Muscle of leg (tissue), 3 donors: ENCODE measurements at regions not wholly inside any gene's neighbourhood (a gene's known extent, or its start where the extent isn't known, plus 50 kb on each side); places are given as distances from the start of the nearest gene placed in this dataset.

ENCODE experiments used
- DNase-seq: peaks from one replicate; pipeline ENCODE4 v3.0.0; 2013
- H3K27ac ChIP-seq: one replicate; pipeline ENCODE4 v1.5.1; 2013; ENCODE audit warnings: mild to moderate bottlenecking, low read length, control low read depth
- H3K27me3 ChIP-seq: one replicate; pipeline ENCODE4 v1.6.1; 2013; ENCODE audit warnings: low read length; ENCODE audit not compliant: control insufficient read depth, insufficient read depth
- H3K36me3 ChIP-seq: one replicate; pipeline ENCODE4 v1.6.1; 2013; ENCODE audit warnings: low read length; ENCODE audit not compliant: control insufficient read depth, insufficient read depth
- H3K4me1 ChIP-seq: one replicate; pipeline ENCODE4 v1.6.1; 2013; ENCODE audit warnings: low read length; ENCODE audit not compliant: control insufficient read depth, insufficient read depth
- H3K4me3 ChIP-seq: one replicate; pipeline ENCODE4 v1.5.1; 2013; ENCODE audit warnings: low read length, control low read depth
- H3K9me3 ChIP-seq: replicated peaks from 2 replicates; pipeline ENCODE4 v1.6.1; 2013; ENCODE audit warnings: low read depth, low read length; ENCODE audit not compliant: control insufficient read depth
- WGBS: methylation state at CpG from one replicate; pipeline ENCODE4 v1.1.5; 2013; ENCODE audit warnings: missing lambda C conversion rate; ENCODE audit not compliant: insufficient coverage; 5-methylcytosine and 5-hydroxymethylcytosine counted together

GRCh38 chr2:36027616-36028015 lies 328.0 kb upstream of the CRIM1 start:
- Histone ChIP-seq H3K27me3 (no peaks in the 10 kb centered on the region), H3K27ac (no peak overlapping the region), H3K4me1 (no peaks in the 10 kb centered on the region), H3K36me3 (no peaks in the 10 kb centered on the region), H3K9me3 (no peaks in the 10 kb centered on the region), H3K4me3 (no peak overlapping the region)
- no peak for DNase-seq
- 40% methylated on average over 1 of the region's 2 CpGs for WGBS

DNA sequence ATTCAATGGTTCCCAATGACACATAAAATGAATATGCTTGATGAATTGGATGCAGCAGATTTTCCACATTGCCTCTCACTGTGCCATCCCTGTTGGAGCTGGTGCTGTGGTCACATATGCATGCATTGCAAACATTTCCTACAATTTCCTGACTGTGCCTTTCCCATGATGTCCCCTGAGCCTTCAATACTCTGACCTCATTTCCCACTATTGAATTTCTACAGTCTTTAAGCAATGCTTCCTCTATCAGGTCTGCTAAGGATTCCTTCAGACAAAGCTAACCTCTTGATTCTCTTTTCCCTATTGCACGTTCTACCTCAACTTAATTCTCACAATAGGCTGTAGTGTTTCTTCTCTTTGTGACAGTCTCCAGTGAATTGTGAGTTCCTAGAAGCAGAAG lies 342.5 kb upstream of the CRIM1 start:
- Histone ChIP-seq H3K27ac (peak overlapping the region; percentile 62), H3K27me3 (no peaks in the 10 kb centered on the region), H3K4me1 (no peaks in the 10 kb centered on the region), H3K9me3 (no peaks in the 10 kb centered on the region), H3K4me3 (no peak overlapping the region), H3K36me3 (no peaks in the 10 kb centered on the region)
- no CpG with 5 or more reads among the region's 1 CpG for WGBS
- peak; percentile 30 for DNase-seq

GRCh38 chr2:36006444-36006843 lies 349.1 kb upstream of the CRIM1 start:
- no peak for DNase-seq
- H3K4me1 ChIP-seq: no peaks in the 10 kb centered on the region
- WGBS: 100% methylated on average over 1 of the region's 4 CpGs
- no peaks in the 10 kb centered on the region for H3K27me3 ChIP-seq
- H3K27ac ChIP-seq: no peak overlapping the region
- H3K9me3 ChIP-seq: no peaks in the 10 kb centered on the region
- H3K4me3 ChIP-seq: no peak overlapping the region
- no peaks in the 10 kb centered on the region for H3K36me3 ChIP-seq

- no peak for DNase-seq
- Histone ChIP-seq H3K4me3 (no peak overlapping the region), H3K27me3 (no peaks in the 10 kb centered on the region), H3K9me3 (no peaks in the 10 kb centered on the region), H3K4me1 (no peaks in the 10 kb centered on the region), H3K27ac (no peak overlapping the region), H3K36me3 (no peaks in the 10 kb centered on the region)
- WGBS: no CpG with 5 or more reads among the region's 1 CpG
These were observed 352.6 kb upstream of the CRIM1 start for GRCh38 chr2:36002941-36003340.

GRCh38 chr2:35997488-35997887 lies 358.1 kb upstream of the CRIM1 start:
- no peaks in the 10 kb centered on the region for H3K4me1 ChIP-seq
- no peak overlapping the region for H3K27ac ChIP-seq
- no peak overlapping the region for H3K4me3 ChIP-seq
- no peaks in the 10 kb centered on the region for H3K27me3 ChIP-seq
- H3K9me3 ChIP-seq: no peaks in the 10 kb centered on the region
- DNase-seq: no peak
- H3K36me3 ChIP-seq: no peaks in the 10 kb centered on the region
- 100% methylated on average over 1 of the region's 2 CpGs for WGBS

DNA sequence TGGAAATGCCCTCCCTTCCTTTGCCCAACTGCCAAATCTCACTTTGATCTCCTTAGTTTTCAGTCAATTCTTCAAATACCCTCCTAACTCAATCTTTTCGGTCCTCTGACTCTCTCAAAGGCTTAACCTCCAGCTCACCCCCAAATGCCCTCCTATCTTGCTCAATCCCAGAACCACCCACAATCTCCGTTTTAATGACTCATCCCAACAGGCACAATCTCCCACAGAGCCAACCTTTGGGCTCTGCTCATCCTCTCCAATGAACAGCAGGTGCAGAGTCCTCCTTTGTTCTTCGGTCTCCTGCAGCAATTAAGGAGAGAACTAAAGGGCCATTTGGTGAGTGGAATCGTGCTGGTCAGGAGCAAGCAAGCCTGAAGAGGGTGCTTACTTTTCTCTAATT lies 366.1 kb upstream of the CRIM1 start:
- no peak overlapping the region for H3K27ac ChIP-seq
- no peaks in the 10 kb centered on the region for H3K36me3 ChIP-seq
- no peaks in the 10 kb centered on the region for H3K9me3 ChIP-seq
- DNase-seq: no peak
- no peaks in the 10 kb centered on the region for H3K27me3 ChIP-seq
- H3K4me3 ChIP-seq: no peak overlapping the region
- 69% methylated on average over 2 of the region's 4 CpGs for WGBS
- no peaks in the 10 kb centered on the region for H3K4me1 ChIP-seq

DNA sequence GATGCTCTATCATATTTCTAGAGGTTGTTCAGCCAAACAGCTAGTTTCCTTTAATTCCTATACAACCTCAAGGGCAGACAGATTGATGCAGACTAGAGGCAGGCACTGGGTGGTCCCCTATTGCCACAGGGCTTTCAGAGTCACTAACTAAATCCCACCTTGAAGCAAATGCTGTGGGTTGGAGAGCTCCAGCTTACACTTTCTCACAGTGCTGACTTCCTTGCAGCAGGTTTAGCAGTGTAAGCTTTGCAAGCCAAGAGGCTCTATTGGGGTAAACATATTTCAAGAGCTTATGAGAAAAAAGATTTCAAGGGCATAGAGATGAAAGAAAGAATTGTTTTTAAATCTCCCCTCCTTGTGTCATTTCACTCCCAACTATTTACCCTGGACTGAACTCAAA lies 366.5 kb upstream of the CRIM1 start:
- no peak overlapping the region for H3K4me3 ChIP-seq
- H3K27me3 ChIP-seq: no peaks in the 10 kb centered on the region
- H3K27ac ChIP-seq: no peak overlapping the region
- no peak for DNase-seq
- H3K4me1 ChIP-seq: no peaks in the 10 kb centered on the region
- H3K36me3 ChIP-seq: no peaks in the 10 kb centered on the region
- H3K9me3 ChIP-seq: no peaks in the 10 kb centered on the region

GRCh38 chr2:35986871-35987270 lies 368.7 kb upstream of the CRIM1 start:
- Histone ChIP-seq H3K27me3 (no peaks in the 10 kb centered on the region), H3K36me3 (no peaks in the 10 kb centered on the region), H3K27ac (no peak overlapping the region), H3K9me3 (no peaks in the 10 kb centered on the region), H3K4me3 (no peak overlapping the region), H3K4me1 (no peaks in the 10 kb centered on the region)
- WGBS: 77% methylated on average over 2 of the region's 2 CpGs
- DNase-seq: no peak

- no peaks in the 10 kb centered on the region for H3K36me3 ChIP-seq
- no peaks in the 10 kb centered on the region for H3K9me3 ChIP-seq
- H3K27me3 ChIP-seq: no peaks in the 10 kb centered on the region
- H3K4me1 ChIP-seq: peaks cover 3% of the 10 kb centered on the region
- no peak overlapping the region for H3K4me3 ChIP-seq
- no peak overlapping the region for H3K27ac ChIP-seq
- peak; percentile 15 for DNase-seq
- WGBS: no CpG with 5 or more reads among the region's 1 CpG
These were observed 377.4 kb upstream of the CRIM1 start for GRCh38 chr2:35978218-35978617.

DNA sequence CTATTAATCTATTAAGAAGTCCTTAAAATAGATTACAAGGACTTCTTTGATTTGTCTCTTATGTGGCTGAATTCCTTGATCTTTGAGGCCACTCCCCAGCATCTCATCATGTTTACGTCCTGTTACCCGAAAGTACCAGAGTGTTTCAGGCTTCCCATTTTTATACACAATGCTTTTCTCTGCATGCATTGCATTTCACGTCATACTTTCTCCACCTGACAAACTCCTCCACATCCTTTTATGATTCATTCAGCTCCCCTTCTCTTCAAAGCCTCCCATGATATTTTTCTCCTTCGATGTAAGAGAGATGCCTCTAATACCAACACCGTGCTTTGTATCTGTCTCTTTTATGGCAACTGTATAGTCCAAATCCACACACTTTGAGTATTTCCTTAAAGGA lies 379.0 kb upstream of the CRIM1 start:
- no peaks in the 10 kb centered on the region for H3K9me3 ChIP-seq
- DNase-seq: no peak
- no peaks in the 10 kb centered on the region for H3K36me3 ChIP-seq
- H3K4me3 ChIP-seq: no peak overlapping the region
- peaks cover 3% of the 10 kb centered on the region for H3K4me1 ChIP-seq
- H3K27me3 ChIP-seq: no peaks in the 10 kb centered on the region
- H3K27ac ChIP-seq: no peak overlapping the region
- 80% methylated on average over 3 of the region's 5 CpGs for WGBS

DNA sequence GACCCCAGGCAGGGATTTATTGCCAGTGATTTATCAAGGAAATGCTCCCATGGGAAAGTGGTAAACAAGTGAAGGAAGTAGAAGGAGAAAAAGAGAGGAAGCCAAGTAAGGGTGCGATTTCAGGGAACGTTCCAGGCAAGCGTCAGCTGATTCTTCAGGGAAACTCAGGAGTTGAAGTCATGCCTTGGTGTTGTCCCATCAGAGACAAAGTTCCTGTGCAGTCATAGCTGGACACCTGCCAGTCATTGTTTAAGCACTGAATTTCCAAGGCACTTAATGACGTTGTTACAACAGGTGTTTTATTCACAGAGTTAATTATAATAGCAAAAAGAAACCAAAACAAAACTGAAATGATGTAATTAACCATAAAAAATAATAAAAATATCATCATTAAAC lies 381.8 kb upstream of the CRIM1 start:
- 26% methylated on average over 3 of the region's 4 CpGs for WGBS
- Histone ChIP-seq H3K4me1 (peaks cover 3% of the 10 kb centered on the region), H3K9me3 (no peaks in the 10 kb centered on the region), H3K36me3 (no peaks in the 10 kb centered on the region), H3K27me3 (no peaks in the 10 kb centered on the region), H3K4me3 (no peak overlapping the region), H3K27ac (peak overlapping the region; percentile 82)
- DNase-seq: peak; percentile 77
